PC-9 (cell line): ENCODE measurements at regions not wholly inside any gene's neighbourhood (a gene's known extent, or its start where the extent isn't known, plus 50 kb on each side); places are given as distances from the start of the nearest gene placed in this dataset.

Source experiments
- BruUV-seq: library from RNA; stranded (reverse); fragments of 400-500 nt; replicated peaks from 2 replicates; lab custom pipeline; 2021; lab: Mats Ljungman, UMichigan
- CTCF ChIA-PET: fragments of 300-600 bp; sonication (Branson Sonifier 250); formaldehyde crosslinking; loops from one replicate; lab custom pipeline; 2022; ENCODE audit warnings: antibody characterized with exemption; lab: Charles Lee
- POLR2A ChIA-PET: fragments of 300-600 bp; sonication (Branson Sonifier 250); formaldehyde crosslinking; loops from one replicate; lab custom pipeline; 2022; ENCODE audit warnings: antibody characterized with exemption; ENCODE audit not compliant: unreplicated experiment; lab: Charles Lee
- DNase-seq, 2 experiments: peaks; one replicate each; pipeline versions ENCODE4 v3.0.0 to v3.0.0-alpha.2; 2015 to 2022; ENCODE audit warnings: mixed read lengths in 1 of 2
- H2AFZ ChIP-seq: fragments of 200-600 bp; sonication (generic); 2 replicates; pipeline ENCODE4 v1.8.1; 2017; ENCODE audit warnings: antibody characterized with exemption
- H3F3A ChIP-seq: fragments of 200-600 bp; sonication (generic); 2 replicates; pipeline ENCODE4 v1.8.1; 2017; ENCODE audit warnings: antibody characterized with exemption, mild to moderate bottlenecking, low read depth; ENCODE audit not compliant: insufficient read depth
- H3K27ac ChIP-seq: fragments of 200-600 bp; sonication (generic); 2 replicates; pipeline ENCODE4 v1.6.1; 2016; ENCODE audit warnings: mixed run types
- H3K27me3 ChIP-seq: fragments of 200-600 bp; sonication (generic); 2 replicates; pipeline ENCODE4 v1.6.1; 2016; ENCODE audit warnings: low read depth, mixed run types; ENCODE audit not compliant: insufficient read depth
- H3K36me3 ChIP-seq: fragments of 200-600 bp; sonication (generic); 2 replicates; pipeline ENCODE4 v1.6.1; 2016; ENCODE audit warnings: low read depth, mixed run types
- H3K4me1 ChIP-seq: fragments of 200-600 bp; sonication (generic); replicated peaks from 2 replicates; pipeline ENCODE4 v1.6.1; 2016; ENCODE audit warnings: mixed run types; ENCODE audit not compliant: insufficient read depth
- H3K4me2 ChIP-seq: fragments of 200-600 bp; sonication (generic); 2 replicates; pipeline ENCODE4 v1.6.1; 2017; ENCODE audit warnings: mixed run types
- H3K4me3 ChIP-seq: fragments of 200-600 bp; sonication (generic); 2 replicates; pipeline ENCODE4 v1.6.1; 2016; ENCODE audit warnings: mixed run types
- H3K79me2 ChIP-seq: fragments of 200-600 bp; sonication (generic); 2 replicates; pipeline ENCODE4 v1.6.1; 2017; ENCODE audit warnings: low read depth, mixed run types
- H3K9me2 ChIP-seq: fragments of 200-600 bp; sonication (generic); 2 replicates; pipeline ENCODE4 v1.8.1; 2017; ENCODE audit warnings: mild to moderate bottlenecking; ENCODE audit not compliant: insufficient read depth
- H3K9me3 ChIP-seq: fragments of 200-600 bp; sonication (generic); 2 replicates; pipeline ENCODE4 v1.8.1; 2016; ENCODE audit warnings: low read depth; ENCODE audit not compliant: insufficient read depth
- H4K20me1 ChIP-seq: fragments of 200-600 bp; sonication (generic); 2 replicates; pipeline ENCODE4 v1.8.1; 2017; ENCODE audit not compliant: insufficient read depth
- CTCF ChIP-seq: fragments of 200-600 bp; sonication (generic); conservative IDR thresholded peaks from 2 replicates; pipeline ENCODE4 v1.6.1; 2017; ENCODE audit warnings: mixed run types, antibody characterized with exemption, mild to moderate bottlenecking, moderate library complexity
- EZH2 ChIP-seq: fragments of 200-600 bp; sonication (generic); IDR thresholded peaks from 2 replicates; pipeline ENCODE4 v1.8.0; 2017; ENCODE audit warnings: antibody characterized with exemption, low read depth
- intact Hi-C: fragments of 100-400 bp; cut with micrococcal nuclease; formaldehyde crosslinking; loops from one replicate; pipeline ENCODE4 v1.10.0; 2022; ENCODE audit not compliant: unreplicated experiment

- no peak overlapping the region for H3K4me3 ChIP-seq
- H3K36me3 ChIP-seq = no peaks in the 10 kb centered on the region
- no peak overlapping the region for H3K4me2 ChIP-seq
- TF ChIP-seq EZH2 (no peak), CTCF (no peak)
- no peaks in the 10 kb centered on the region for H3K4me1 ChIP-seq
- intact Hi-C loops = no loop called here
- H2AFZ ChIP-seq = 0 out of 2 replicates have a peak overlapping the region, but pooled peaks have one; percentile 14
- peaks cover 4% of the 10 kb centered on the region; the same call in 1 of the 2 replicates for H3K9me2 ChIP-seq
- BruUV-seq = no TSS peak
- POLR2A ChIA-PET = no interaction called here
- H3K9me3 ChIP-seq = no peaks in the 10 kb centered on the region
- CTCF ChIA-PET = interaction anchor here (0.6 kb wide), 1 partner anchor 754 kb away, joined by 3 read pairs; no protein-coding TSS in a partner anchor
- H3K27ac ChIP-seq = no peak overlapping the region
- DNase-seq = no peak
- H3K79me2 ChIP-seq = no peaks in the 10 kb centered on the region
- H3K27me3 ChIP-seq = no peaks in the 10 kb centered on the region
- H4K20me1 ChIP-seq = no peaks in the 10 kb centered on the region
- no peaks in the 10 kb centered on the region for H3F3A ChIP-seq
Observed at GRCh38 chr5:39933061-39933460, 508.3 kb upstream of the DAB2 start.

- DNase-seq = no peak
- Histone ChIP-seq H3K4me1 (no peaks in the 10 kb centered on the region), H3K27me3 (no peaks in the 10 kb centered on the region), H3K9me2 (no peaks in the 10 kb centered on the region; the same call in 1 of the 2 replicates), H3F3A (no peaks in the 10 kb centered on the region), H3K27ac (no peak overlapping the region), H3K79me2 (no peaks in the 10 kb centered on the region), H4K20me1 (no peaks in the 10 kb centered on the region), H3K36me3 (no peaks in the 10 kb centered on the region), H2AFZ (no peak overlapping the region), H3K4me3 (no peak overlapping the region), H3K9me3 (no peaks in the 10 kb centered on the region), H3K4me2 (no peak overlapping the region)
- ChIA-PET POLR2A (no interaction called here), CTCF (no interaction called here)
- BruUV-seq = no TSS peak
- intact Hi-C loops = no loop called here
- TF ChIP-seq CTCF (no peak), EZH2 (no peak)
Observed at GRCh38 chr5:39928709-39929108, 503.9 kb upstream of the DAB2 start.

GRCh38 chr5:39919876-39920275 is 495.1 kb upstream of the DAB2 start:
- Histone ChIP-seq H3K4me2 (no peak overlapping the region), H3K79me2 (no peaks in the 10 kb centered on the region), H3K4me3 (no peak overlapping the region), H3K36me3 (no peaks in the 10 kb centered on the region), H3K4me1 (no peaks in the 10 kb centered on the region), H3K9me3 (no peaks in the 10 kb centered on the region), H2AFZ (no peak overlapping the region), H3K9me2 (0 out of 2 replicates have a peak, but pooled peaks cover 5% of the 10 kb centered on the region), H3K27ac (no peak overlapping the region), H3K27me3 (no peaks in the 10 kb centered on the region), H3F3A (no peaks in the 10 kb centered on the region), H4K20me1 (no peaks in the 10 kb centered on the region)
- intact Hi-C loops = no loop called here
- no peak for DNase-seq
- POLR2A ChIA-PET = no interaction called here
- no TSS peak for BruUV-seq
- CTCF ChIA-PET = interaction anchor here (0.6 kb wide), 1 partner anchor 943 kb away, joined by 6 read pairs; no protein-coding TSS in a partner anchor
- TF ChIP-seq CTCF (no peak), EZH2 (no peak)
